ENCODE measurements at regions not wholly inside any gene's neighbourhood (a gene's known extent, or its start where the extent isn't known, plus 50 kb on each side); places are given as distances from the start of the nearest gene placed in this dataset.

GRCh38 chr6:141734071-141734840 is 398.5 kb upstream of the GJE1 start:
- TF ChIP-seq CTCF (IDR thresholded peaks at IDR 0.05 in 4 of 5, conservative IDR thresholded peaks at IDR 0.05 in 1 of 5) (no peak), POLR2A (IDR thresholded peaks at IDR 0.05) (no peak)
